ENCODE measurements at regions not wholly inside any gene's neighbourhood (a gene's known extent, or its start where the extent isn't known, plus 50 kb on each side); places are given as distances from the start of the nearest gene placed in this dataset.
"Not testable (repeated sequence)": the region's sequence is repeated elsewhere in the genome, so short reads cannot be mapped to it uniquely, and the experiment has no call there.

DNA sequence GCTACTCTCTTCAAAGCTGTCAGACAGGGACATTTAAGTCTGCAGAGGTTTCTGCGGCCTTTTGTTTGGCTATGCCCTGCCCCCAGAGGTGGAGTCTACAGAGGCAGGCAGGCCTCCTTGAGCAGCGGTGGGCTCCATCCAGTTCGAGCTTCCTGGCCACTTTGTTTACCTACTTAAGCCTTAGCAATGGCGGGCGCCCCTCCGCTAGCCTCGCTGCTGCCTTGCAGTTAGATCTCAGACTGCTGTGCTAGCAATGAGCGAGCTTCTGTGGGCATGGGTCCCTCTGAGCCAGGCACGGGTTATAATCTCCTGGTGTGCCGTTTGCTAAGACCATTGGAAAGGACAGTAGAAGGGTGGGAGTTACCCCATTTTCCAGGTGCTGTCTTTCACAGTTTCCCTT is 924.9 kb upstream of the C9orf72 start:
- not testable (repeated sequence) for H3K36me3 Mint-ChIP-seq (ENCODE audit: insufficient read depth); H3K27me3 Mint-ChIP-seq (ENCODE audit: low read depth); H3K4me3 Mint-ChIP-seq; H3K4me1 Mint-ChIP-seq (ENCODE audit: low read depth); ATAC-seq; DNase-seq
- peaks cover 20% of the 10 kb centered on the region for H3K9me3 Mint-ChIP-seq

DNA sequence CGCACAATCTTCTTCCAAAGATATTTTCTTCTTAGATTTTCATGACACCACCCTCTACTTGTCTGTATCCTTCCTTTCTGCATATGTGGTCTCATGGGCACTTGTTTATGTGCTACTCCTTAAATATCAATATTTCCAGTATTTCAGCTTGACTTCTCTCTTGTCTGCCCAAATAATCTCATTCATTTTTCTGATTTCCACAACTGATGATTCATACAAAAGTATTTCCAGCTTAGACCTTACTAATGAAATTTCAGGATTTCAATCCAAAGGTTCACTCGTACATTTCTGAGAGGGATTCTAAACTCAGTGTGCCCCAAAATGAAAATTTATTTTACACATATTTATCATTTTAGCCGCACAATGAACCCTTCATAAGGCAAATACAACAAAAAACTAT is 928.9 kb upstream of the C9orf72 start:
- Mint-ChIP-seq H3K9me3 (peaks cover 6% of the 10 kb centered on the region), H3K4me1 (ENCODE audit: low read depth) (no peaks in the 10 kb centered on the region), H3K27me3 (ENCODE audit: low read depth) (no peaks in the 10 kb centered on the region), H3K4me3 (no peak overlapping the region), H3K36me3 (ENCODE audit: insufficient read depth) (no peaks in the 10 kb centered on the region)
- DNase-seq = no peak
- no peak for ATAC-seq

DNA sequence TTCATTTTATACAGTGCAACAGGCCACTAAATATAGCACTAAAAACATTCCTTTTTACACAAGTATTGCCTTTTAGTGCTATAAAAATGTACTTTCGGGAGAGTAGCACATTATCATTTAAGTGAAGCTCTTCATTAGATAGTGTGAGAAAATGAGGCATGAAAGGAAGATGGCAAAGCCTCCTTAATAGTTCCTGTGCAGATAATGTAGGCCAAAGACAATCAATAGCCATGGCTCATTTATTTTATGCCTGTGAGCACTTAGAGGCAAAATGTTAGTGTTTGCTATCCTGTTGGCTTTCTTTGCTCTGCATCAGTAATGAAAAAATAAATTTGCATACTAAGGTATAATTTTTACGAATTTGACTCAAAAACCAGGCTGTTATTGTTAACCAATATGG is 929.5 kb upstream of the C9orf72 start:
- H3K4me1 Mint-ChIP-seq (ENCODE audit: low read depth) = no peaks in the 10 kb centered on the region

DNA sequence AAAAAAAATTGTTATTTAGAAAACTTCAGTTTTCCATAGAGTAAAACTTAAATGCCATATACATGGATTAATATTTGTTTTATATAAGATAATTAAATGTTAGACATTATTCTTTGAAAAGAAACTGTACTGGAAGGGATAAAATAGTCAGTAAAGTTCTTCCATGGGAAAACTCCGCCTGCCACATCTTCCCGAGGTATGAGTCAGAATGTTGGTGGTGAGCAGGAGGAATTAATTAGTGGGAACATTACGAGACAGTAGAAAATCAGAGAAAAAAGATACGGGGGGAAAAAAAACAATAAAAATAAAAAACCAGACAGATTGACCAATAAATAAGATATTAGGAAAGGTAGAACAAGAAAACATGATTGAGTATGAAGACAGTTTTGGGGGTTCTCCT is 930.3 kb upstream of the C9orf72 start:
- Mint-ChIP-seq H3K36me3 (ENCODE audit: insufficient read depth) (no peaks in the 10 kb centered on the region), H3K27me3 (ENCODE audit: low read depth) (no peaks in the 10 kb centered on the region), H3K4me3 (no peak overlapping the region), H3K4me1 (ENCODE audit: low read depth) (no peaks in the 10 kb centered on the region), H3K9me3 (peaks cover 4% of the 10 kb centered on the region)
- DNase-seq (no peak), ATAC-seq (no peak)

More for the DNA sequence above, 929.5 kb upstream of the C9orf72 start:
- no peak overlapping the region for H3K4me3 Mint-ChIP-seq
- DNase-seq (no peak), ATAC-seq (no peak)
- H3K9me3 Mint-ChIP-seq = peaks cover 4% of the 10 kb centered on the region
- H3K36me3 Mint-ChIP-seq (ENCODE audit: insufficient read depth) = no peaks in the 10 kb centered on the region
- H3K27me3 Mint-ChIP-seq (ENCODE audit: low read depth) = no peaks in the 10 kb centered on the region

DNA sequence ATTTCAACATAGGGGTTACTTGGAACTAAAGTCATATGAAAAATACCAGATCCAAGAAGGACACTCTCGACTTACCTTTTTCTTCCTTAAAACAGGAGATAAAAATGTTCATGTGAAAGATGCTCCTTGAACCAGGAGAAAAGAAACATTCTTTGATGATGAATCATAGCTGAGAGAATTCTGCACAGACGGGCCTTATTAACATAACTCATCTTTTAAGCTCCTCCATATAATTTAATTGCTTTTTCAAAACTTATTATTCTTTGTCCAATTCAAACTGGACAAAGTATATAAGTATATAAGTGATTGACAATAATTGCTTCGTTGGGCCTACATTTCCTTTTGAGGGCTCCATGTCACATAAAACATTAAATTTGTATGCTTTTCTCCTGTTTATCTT is 945.2 kb upstream of the C9orf72 start:
- no peaks in the 10 kb centered on the region for H3K27me3 Mint-ChIP-seq (ENCODE audit: low read depth)
- no peak for ATAC-seq
- H3K4me3 Mint-ChIP-seq = no peak overlapping the region
- DNase-seq = no peak
- no peaks in the 10 kb centered on the region for H3K4me1 Mint-ChIP-seq (ENCODE audit: low read depth)
- no peaks in the 10 kb centered on the region for H3K36me3 Mint-ChIP-seq (ENCODE audit: insufficient read depth)
- H3K9me3 Mint-ChIP-seq = peaks cover 8% of the 10 kb centered on the region

DNA sequence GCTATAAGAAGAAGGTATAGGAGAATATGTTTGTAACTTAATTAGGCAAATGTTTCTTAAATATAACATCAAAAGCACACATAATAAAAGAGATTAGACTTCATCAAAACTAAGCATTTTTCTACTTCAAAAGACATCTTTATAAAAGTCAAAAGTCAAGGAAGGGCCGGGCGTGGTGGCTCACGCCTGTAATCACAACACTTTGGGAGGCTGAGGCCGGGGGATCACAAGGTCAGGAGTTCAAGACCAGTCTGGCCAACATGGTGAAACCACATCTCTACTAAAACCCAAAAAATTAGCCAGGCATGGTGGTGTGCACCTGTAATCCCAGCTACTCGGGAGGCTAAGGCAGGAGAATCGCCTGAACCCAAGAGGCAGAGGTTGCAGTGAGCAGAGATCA is 951.0 kb upstream of the C9orf72 start:
- peaks cover 13% of the 10 kb centered on the region for H3K9me3 Mint-ChIP-seq
- not testable (repeated sequence) for H3K4me3 Mint-ChIP-seq; DNase-seq; ATAC-seq; H3K36me3 Mint-ChIP-seq (ENCODE audit: insufficient read depth); H3K27me3 Mint-ChIP-seq (ENCODE audit: low read depth); H3K4me1 Mint-ChIP-seq (ENCODE audit: low read depth)

DNA sequence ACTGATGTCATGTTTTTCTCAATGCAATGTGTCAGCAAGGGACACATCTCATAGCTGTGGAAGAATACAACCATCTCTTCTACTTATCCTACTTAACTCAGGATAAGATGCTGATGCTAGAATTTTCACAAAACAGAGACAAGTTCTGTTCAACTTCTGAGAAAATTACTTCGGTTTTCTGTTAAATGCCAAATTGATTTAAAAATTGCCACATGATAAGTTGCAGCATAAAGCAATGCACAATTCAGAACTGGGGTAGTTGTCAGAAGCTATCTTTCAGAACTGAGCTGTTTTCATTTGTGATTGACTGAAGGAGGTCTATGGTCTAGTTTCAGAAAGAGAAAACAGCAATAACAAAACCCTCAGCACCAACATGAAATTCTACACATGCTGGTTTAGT is 954.8 kb upstream of the C9orf72 start:
- ATAC-seq = no peak
- H3K4me1 Mint-ChIP-seq (ENCODE audit: low read depth) = no peaks in the 10 kb centered on the region
- H3K9me3 Mint-ChIP-seq = peaks cover 5% of the 10 kb centered on the region
- no peaks in the 10 kb centered on the region for H3K27me3 Mint-ChIP-seq (ENCODE audit: low read depth)
- H3K4me3 Mint-ChIP-seq = no peak overlapping the region
- DNase-seq = no peak
- no peaks in the 10 kb centered on the region for H3K36me3 Mint-ChIP-seq (ENCODE audit: insufficient read depth)

DNA sequence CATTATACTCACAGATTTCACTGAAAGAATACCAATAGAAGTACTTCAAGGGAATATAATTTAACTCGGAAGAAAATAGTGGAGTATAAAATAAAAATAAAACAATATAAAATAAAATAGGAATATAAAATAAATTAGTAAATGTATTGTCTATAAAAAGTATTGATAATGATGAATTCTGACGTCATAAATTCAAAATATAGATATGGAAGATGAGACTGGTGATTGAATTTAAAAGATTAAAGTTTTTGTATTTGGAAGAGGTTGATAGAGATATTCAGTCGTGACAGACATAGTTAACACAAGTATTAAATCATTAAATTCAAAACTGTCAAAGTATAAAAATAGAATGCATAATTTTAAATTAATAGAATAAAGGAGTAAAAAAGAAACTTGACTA is 964.9 kb upstream of the C9orf72 start:
- Mint-ChIP-seq H3K4me1 (ENCODE audit: low read depth) (no peaks in the 10 kb centered on the region), H3K4me3 (no peak overlapping the region), H3K27me3 (ENCODE audit: low read depth) (no peaks in the 10 kb centered on the region), H3K9me3 (no peaks in the 10 kb centered on the region), H3K36me3 (ENCODE audit: insufficient read depth) (no peaks in the 10 kb centered on the region)
- ATAC-seq (no peak), DNase-seq (no peak)

DNA sequence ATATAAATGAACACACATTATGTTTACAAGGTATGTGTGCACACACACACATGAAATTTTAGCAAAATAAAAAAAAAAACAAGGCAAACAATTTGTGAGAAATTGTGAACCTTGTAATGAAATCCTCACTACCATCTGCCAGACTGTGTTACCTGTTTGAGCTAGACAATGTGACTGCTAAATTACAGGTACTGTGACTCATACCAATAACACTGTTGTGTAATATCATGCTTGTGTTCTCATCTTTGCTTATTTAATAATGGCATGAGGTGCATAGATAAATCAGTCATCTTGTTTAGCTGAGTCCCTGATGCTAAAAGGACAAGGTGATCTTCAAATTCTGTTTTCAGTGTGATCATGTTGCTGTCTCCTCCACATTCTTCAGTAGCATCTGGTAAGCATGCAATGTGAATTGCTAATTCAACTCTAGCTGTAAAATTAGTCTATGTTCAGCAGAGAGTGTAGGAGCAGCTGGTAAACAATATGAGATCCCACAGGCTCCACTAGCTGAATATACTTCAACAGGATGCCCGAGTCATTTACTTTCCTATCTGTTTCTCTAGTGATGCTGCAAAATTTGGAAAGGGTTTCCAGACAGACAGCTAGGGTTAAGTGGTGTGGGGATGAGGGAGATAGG is 966.3 kb upstream of the C9orf72 start:
- H3K9me3 Mint-ChIP-seq = no peaks in the 10 kb centered on the region
- H3K27me3 Mint-ChIP-seq (ENCODE audit: low read depth) = no peaks in the 10 kb centered on the region
- ATAC-seq (no peak), DNase-seq (no peak)
- no peaks in the 10 kb centered on the region for H3K4me1 Mint-ChIP-seq (ENCODE audit: low read depth)
- H3K4me3 Mint-ChIP-seq = no peak overlapping the region
- H3K36me3 Mint-ChIP-seq (ENCODE audit: insufficient read depth) = no peaks in the 10 kb centered on the region

DNA sequence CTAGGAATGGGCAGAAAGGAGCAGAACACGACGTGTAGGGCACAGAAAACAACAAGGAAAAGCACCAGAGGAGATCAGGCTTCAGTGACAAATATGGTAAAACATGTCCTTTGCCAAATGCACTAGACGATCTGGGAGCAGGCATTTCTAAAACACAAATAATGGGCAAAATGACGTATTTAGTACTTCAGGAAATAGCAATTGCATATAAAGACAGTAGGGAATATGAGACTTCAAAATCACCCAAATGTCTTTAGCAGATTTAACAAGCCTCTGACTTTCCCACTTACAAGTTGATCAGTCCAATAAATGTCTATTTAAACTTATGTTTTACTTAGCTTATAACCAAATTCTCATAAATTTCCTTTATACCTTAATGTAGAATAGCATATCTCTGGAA is 969.6 kb upstream of the C9orf72 start:
- DNase-seq (no peak), ATAC-seq (no peak)
- no peaks in the 10 kb centered on the region for H3K36me3 Mint-ChIP-seq (ENCODE audit: insufficient read depth)
- H3K9me3 Mint-ChIP-seq = peaks cover 3% of the 10 kb centered on the region
- H3K4me3 Mint-ChIP-seq = no peak overlapping the region
- H3K4me1 Mint-ChIP-seq (ENCODE audit: low read depth) = no peaks in the 10 kb centered on the region
- H3K27me3 Mint-ChIP-seq (ENCODE audit: low read depth) = no peaks in the 10 kb centered on the region

DNA sequence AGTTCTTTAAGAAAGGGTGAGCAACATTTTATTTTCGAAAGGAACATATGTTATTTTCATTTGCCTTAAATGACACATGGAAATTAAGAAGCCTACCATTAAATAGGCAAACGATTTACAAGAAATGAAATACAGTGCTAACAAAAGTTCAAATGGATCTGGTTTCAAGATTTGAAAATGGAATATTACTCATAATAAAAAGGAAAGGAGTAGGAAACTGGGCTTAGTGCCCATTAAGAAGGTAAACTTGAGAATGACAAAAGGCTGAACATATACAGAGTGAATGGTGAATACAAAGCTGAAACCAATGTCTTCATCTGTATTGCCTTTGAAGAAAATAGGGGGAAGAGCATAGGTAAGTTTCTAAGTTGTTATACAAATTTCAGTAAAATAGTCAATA is 974.2 kb upstream of the C9orf72 start:
- Mint-ChIP-seq H3K4me1 (ENCODE audit: low read depth) (no peaks in the 10 kb centered on the region), H3K9me3 (peaks cover 16% of the 10 kb centered on the region), H3K27me3 (ENCODE audit: low read depth) (no peaks in the 10 kb centered on the region), H3K4me3 (no peak overlapping the region), H3K36me3 (ENCODE audit: insufficient read depth) (no peaks in the 10 kb centered on the region)
- DNase-seq (no peak), ATAC-seq (no peak)

DNA sequence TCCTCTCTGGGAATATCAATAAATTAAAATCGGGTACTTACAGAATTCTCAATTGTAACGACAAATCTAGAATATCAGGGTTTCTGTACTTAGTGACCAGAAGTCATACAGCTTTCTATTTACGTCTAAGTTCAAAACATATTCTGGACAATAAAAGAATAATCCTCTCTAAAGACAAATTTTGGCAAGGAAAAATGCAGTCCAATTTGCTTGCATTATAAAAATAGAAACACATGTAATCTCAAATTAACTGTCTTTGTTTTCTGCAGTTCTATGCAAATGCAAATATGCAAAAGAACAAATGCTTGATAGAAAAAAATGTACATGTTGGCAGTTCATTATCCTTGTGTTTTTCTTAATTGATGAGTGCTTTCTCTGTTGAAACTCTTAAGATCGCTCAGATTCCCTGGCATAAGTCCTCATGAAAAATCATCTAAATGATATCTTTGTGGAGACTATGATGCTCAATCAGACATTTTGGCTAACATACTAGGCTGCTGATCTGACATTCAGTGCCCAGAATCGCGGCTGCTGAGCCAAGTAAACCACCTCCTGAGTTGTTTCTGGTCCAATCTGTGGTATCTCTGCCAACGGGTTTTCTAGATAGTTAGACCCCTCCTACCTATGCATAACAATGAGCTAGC is 990.1 kb upstream of the C9orf72 start:
- H3K36me3 Mint-ChIP-seq (ENCODE audit: insufficient read depth) = no peaks in the 10 kb centered on the region
- DNase-seq (no peak), ATAC-seq (no peak)
- H3K4me1 Mint-ChIP-seq (ENCODE audit: low read depth) = no peaks in the 10 kb centered on the region
- H3K9me3 Mint-ChIP-seq = peaks cover 16% of the 10 kb centered on the region
- no peaks in the 10 kb centered on the region for H3K27me3 Mint-ChIP-seq (ENCODE audit: low read depth)
- no peak overlapping the region for H3K4me3 Mint-ChIP-seq

DNA sequence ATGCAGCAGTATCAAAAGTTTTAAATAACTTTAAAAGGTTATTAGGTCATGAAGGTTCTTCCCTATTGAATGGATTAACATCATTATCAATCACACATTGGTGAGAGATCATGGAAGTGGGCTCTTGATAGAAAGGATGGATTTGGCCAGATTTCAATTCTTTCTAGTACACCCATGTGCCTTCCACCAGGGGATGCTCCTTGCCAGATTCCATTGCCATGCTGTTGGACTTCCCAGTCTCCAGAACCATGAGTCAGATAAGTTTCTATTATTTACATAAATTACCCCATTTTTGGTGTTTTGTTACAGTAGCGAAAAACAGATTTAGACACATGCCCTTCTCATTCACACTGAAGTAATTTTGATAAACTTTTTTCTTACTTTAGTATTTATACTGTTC is 1010.6 kb upstream of the C9orf72 start:
- Mint-ChIP-seq H3K9me3 (peaks cover 13% of the 10 kb centered on the region), H3K4me1 (ENCODE audit: low read depth) (no peaks in the 10 kb centered on the region), H3K36me3 (ENCODE audit: insufficient read depth) (no peaks in the 10 kb centered on the region), H3K27me3 (ENCODE audit: low read depth) (no peaks in the 10 kb centered on the region), H3K4me3 (no peak overlapping the region)
- ATAC-seq (no peak), DNase-seq (no peak)

DNA sequence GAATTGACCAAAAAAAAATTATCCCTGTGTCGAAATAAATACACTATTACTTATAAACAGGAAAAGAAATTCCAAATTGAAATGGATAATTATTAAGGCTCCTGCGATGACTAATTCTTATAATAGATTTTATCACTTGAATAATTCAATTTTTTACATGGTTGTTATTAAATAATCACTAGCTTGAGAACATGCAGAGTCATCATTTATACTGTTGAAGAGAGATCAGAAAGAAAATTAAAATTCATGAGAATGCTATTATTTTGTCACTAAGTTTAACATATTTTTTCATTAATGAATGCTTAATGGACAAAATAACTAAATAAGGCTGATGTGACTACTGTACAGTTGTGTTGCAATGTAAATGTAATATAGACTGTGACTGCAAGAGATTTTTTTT is 1011.3 kb upstream of the C9orf72 start:
- no peaks in the 10 kb centered on the region for H3K36me3 Mint-ChIP-seq (ENCODE audit: insufficient read depth)
- H3K4me3 Mint-ChIP-seq = no peak overlapping the region
- H3K4me1 Mint-ChIP-seq (ENCODE audit: low read depth) = no peaks in the 10 kb centered on the region
- no peaks in the 10 kb centered on the region for H3K27me3 Mint-ChIP-seq (ENCODE audit: low read depth)
- peaks cover 13% of the 10 kb centered on the region for H3K9me3 Mint-ChIP-seq
- ATAC-seq = no peak
- DNase-seq = no peak

DNA sequence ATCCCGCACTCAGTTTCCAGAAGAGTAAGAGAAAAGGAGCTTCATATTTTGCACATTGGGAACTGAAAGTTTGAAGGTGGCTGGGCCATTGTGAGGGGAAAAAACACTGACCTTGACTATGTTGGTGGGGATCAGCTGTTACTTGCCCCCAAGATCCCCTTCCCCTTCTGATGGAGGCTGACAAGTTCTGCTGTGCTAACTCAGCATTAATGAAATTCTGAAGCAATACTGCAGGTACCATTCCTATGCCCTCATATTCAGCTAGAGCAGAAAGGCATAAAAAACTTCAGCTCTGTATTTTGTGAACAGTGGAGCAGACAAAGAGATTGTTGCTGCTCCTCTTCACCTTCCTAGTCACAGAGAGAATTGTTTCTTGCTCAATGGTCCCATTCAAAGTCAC is 1013.8 kb upstream of the C9orf72 start:
- Mint-ChIP-seq H3K9me3 (peaks cover 13% of the 10 kb centered on the region), H3K27me3 (ENCODE audit: low read depth) (no peaks in the 10 kb centered on the region), H3K4me1 (ENCODE audit: low read depth) (no peaks in the 10 kb centered on the region), H3K36me3 (ENCODE audit: insufficient read depth) (no peaks in the 10 kb centered on the region), H3K4me3 (no peak overlapping the region)
- no peak for DNase-seq
- no peak for ATAC-seq

Data from activated T-cell treated with anti-CD3 and anti-CD28 coated beads, Interleukin-2, amount 50 U/mL, for 4 hours (primary cell).